Aorta (tissue), 5 donors: ENCODE measurements at regions not wholly inside any gene's neighbourhood (a gene's known extent, or its start where the extent isn't known, plus 50 kb on each side); places are given as distances from the start of the nearest gene placed in this dataset.

Source experiments
- ATAC-seq: fragments of 200-7000 bp; cut with Tn5 transposase; one replicate; pipeline ENCODE4 v1.9.1; 2022; ENCODE audit warnings: moderate library complexity; ENCODE audit not compliant: low FRiP score
- DNase-seq, 2 donors: peaks; one replicate each; pipeline ENCODE4 v3.0.0-alpha.2; 2020
- H3K27ac ChIP-seq, 2 donors: one replicate each; pipeline ENCODE4 v1.5.1; 2013; ENCODE audit warnings: low read length in 2 of 2, mild to moderate bottlenecking in 2 of 2, moderate library complexity in 2 of 2, control low read depth in 1 of 2, inconsistent platforms in 1 of 2, low read depth in 1 of 2
- H3K27me3 ChIP-seq, 2 donors: one replicate each; pipeline ENCODE4 v1.6.1; 2013; ENCODE audit warnings: control low read depth in 1 of 2, low read length in 1 of 2, mild to moderate bottlenecking in 1 of 2, moderate library complexity in 1 of 2; ENCODE audit not compliant: insufficient read depth in 2 of 2, control insufficient read depth in 1 of 2
- H3K36me3 ChIP-seq, 2 donors: one replicate each; pipeline ENCODE4 v1.6.1; 2013; ENCODE audit warnings: control low read depth in 1 of 2, low read length in 1 of 2, mild to moderate bottlenecking in 1 of 2; ENCODE audit not compliant: insufficient read depth in 2 of 2, control insufficient read depth in 1 of 2
- H3K4me1 ChIP-seq, 2 donors: one replicate each; pipeline ENCODE4 v1.6.1; 2013; ENCODE audit warnings: low read length in 2 of 2, control low read depth in 1 of 2, mild to moderate bottlenecking in 1 of 2, moderate library complexity in 1 of 2; ENCODE audit not compliant: insufficient read depth in 2 of 2, control insufficient read depth in 1 of 2
- H3K4me3 ChIP-seq, 2 donors: one replicate each; pipeline ENCODE4 v1.5.1; 2013; ENCODE audit warnings: low read length in 2 of 2, control low read depth in 1 of 2, mild to moderate bottlenecking in 1 of 2
- H3K9me3 ChIP-seq: one replicate; pipeline ENCODE4 v1.6.1; 2013; ENCODE audit warnings: mild to moderate bottlenecking, low read length; ENCODE audit not compliant: control insufficient read depth
- WGBS, 2 donors: extraction: QIAGEN DNeasy Blood & Tissue Kit; methylation state at CpG; one replicate each; pipeline ENCODE4 v1.1.7; 2013; 5-methylcytosine and 5-hydroxymethylcytosine counted together
- intact Hi-C, 2 donors: fragments of 100-400 bp; cut with DNase I; formaldehyde crosslinking; loops; one replicate each; pipeline versions ENCODE4 v1.14.2 to v1.15.0; 2022
- donor health status: healthy with polysubstance abuse.
- donor health status: Bipolar disorder and iron deficiency.
- donor health status: DM: no; HTN: no; CAD: no.
- donor health status: DM: no; HTN: no; CAD: no.
- donor health status: DM: yes; HTN: yes; CAD: no.

DNA sequence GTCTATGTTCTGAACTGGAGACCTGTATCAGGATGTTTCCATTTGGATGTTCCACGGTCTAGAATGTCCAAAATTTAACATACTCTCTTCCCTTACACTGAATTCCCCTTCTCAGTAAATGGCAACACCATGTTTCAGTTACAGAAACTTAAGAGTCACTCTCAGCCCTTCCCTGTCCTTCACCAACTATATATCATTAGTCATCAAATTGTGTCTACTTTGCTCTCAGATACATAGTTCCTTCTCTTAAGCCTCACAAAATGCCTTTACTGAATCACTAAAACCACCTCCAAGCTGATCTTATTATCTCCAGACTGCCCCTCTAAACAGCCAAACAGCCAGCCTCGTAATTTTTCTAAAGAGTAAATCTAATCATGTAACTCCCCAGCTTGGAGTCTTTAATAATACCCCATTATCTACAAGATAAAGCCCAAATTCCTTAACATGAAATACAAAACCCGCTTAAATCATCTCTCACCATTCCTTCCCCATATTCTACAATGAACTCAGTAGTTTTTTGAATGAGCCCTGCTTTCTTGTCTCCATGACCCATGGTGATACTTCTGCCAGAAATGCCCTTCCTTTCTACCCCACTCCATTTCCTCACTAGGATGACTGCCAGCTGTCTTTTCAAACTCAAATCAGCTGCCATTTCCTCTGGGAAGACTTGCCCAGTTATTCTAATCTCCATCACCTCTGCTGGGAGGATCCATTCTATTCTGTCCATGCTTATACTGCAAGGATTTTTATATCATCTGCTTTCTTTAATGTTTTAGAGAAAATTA, 102.7 kb upstream of the ARHGAP42 start:
- Histone ChIP-seq H3K27ac (no peak overlapping the region), H3K4me1 (no peaks in the 10 kb centered on the region), H3K36me3 (no peaks in the 10 kb centered on the region), H3K4me3 (no peak overlapping the region), H3K9me3 (no peaks in the 10 kb centered on the region), H3K27me3 (peaks cover 0 to 3% of the 10 kb centered on the region in 2 donors)
- 85 to 88% methylated on average over 3 of the region's 3 CpGs for WGBS, 2 donors
- intact Hi-C loops = loop anchor here in 1 of 2 donors (10.0 kb wide), 1 partner anchor 90 kb away; no protein-coding TSS in a partner anchor
- DNase-seq = no peak
- no peak for ATAC-seq

DNA sequence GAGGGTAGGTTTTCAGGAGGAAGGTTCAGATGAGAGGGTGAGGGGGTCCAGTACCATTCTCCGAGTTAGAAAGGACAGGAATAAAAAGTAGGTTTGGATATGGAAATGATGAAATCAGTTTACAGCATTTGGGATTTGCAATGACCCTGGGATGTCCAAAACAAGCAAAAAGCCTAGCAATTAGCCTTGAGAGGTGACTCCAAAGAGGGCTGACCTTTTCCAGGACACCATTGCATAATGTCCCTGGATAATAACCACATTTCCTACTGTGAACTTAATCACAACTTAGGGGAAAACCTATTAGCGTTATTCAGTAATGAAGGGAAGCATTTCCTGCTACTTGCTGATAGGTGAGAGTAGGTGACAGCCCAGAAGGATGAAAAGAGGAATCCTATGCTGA, 101.4 kb upstream of the ARHGAP42 start:
- H3K36me3 ChIP-seq = no peaks in the 10 kb centered on the region
- H3K27ac ChIP-seq = no peak overlapping the region
- H3K27me3 ChIP-seq = peaks cover 0 to 3% of the 10 kb centered on the region in 2 donors
- intact Hi-C loops = loop anchor here in 1 of 2 donors (10.0 kb wide), 1 partner anchor 89 kb away; no protein-coding TSS in a partner anchor
- DNase-seq = no peak
- H3K4me3 ChIP-seq = no peak overlapping the region
- no peaks in the 10 kb centered on the region for H3K9me3 ChIP-seq
- peak; percentile 74 for ATAC-seq
- WGBS, 2 donors = 62 to 78% methylated on average over 2 of the region's 2 CpGs
- H3K4me1 ChIP-seq = no peaks in the 10 kb centered on the region

DNA sequence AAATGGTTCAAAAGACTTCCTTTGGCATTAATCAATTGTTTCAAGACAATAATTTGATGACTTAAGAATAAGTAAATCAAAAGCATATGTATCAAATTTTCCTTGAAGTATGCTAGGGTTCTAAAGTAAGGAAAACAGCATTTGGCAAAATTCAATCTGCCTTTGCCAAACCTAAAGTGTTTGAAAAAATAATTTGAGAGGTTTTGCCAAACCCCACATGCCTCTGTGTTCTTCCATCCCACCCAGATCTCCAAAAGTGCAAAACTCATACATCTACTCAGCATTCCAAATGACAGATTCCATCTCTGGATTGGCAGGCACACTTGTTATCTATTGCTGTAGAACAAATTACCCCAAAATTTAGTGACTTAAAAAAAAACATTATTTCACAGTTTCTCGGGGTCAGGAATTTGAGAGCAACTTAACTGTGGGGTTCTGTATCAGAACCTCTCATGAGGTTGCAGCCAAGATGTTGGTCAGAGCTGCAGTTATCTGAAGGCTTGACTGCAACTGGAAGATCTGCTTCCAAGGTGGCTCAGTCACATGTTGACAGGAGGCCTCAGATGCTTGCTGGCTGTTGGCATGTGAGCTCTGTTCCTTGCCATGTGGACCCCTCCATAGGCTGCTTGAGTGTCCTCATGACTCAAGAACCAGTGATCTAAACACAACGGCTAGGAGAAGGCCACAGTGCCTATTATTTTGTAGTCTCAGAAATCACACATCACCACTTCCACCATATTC, 100.6 kb upstream of the ARHGAP42 start:
- H3K9me3 ChIP-seq = no peaks in the 10 kb centered on the region

DNA sequence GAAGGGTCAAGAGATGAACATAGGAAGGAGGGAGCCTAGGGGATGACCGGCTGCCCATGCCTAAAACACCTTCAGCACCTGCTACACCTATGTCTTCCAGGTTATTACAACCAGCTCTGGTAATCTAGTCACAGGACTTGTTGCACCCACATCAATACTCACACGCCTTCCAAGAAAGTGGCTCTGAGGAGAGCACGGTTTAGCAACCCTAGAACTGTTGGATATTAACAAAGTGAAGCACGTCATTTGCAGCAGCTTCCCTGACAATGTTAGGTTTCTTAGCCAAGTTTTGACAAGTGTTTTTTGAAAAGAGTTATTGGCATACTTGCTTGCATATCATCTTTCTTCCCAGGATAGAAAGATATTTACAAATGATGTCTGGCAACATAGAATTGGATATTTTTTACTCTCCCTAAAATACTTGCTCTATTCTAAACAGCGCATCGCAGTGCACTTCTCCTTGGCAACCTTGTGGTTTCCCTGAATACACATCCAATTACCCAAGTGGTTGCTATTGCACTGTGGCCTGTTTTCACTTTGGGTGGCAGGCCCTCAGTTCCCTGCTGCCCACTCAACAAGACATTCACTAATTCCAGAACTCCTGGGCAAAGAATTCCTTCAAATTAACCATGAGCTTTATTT, 94.3 kb upstream of the ARHGAP42 start:
- WGBS, 2 donors = 80 to 82% methylated on average over 6 of the region's 6 CpGs
- H3K9me3 ChIP-seq = no peaks in the 10 kb centered on the region
- intact Hi-C loops = no loop called here
- H3K27me3 ChIP-seq = no peaks in the 10 kb centered on the region
- no peaks in the 10 kb centered on the region for H3K4me1 ChIP-seq
- no peaks in the 10 kb centered on the region for H3K36me3 ChIP-seq
- ATAC-seq = no peak
- no peak for DNase-seq
- no peak overlapping the region for H3K27ac ChIP-seq
- no peak overlapping the region for H3K4me3 ChIP-seq

More for the DNA sequence above, 100.6 kb upstream of the ARHGAP42 start:
- intact Hi-C loops = loop anchor here in 1 of 2 donors (10.0 kb wide), 1 partner anchor 88 kb away; no protein-coding TSS in a partner anchor
- peak; percentile 49 for ATAC-seq
- H3K4me1 ChIP-seq = no peaks in the 10 kb centered on the region
- no peak overlapping the region for H3K4me3 ChIP-seq
- no peaks in the 10 kb centered on the region for H3K36me3 ChIP-seq
- no peak for DNase-seq
- WGBS, 2 donors = 53 to 57% methylated on average over 2 of the region's 2 CpGs
- no peak overlapping the region for H3K27ac ChIP-seq
- H3K27me3 ChIP-seq = peaks cover 0 to 3% of the 10 kb centered on the region in 2 donors

DNA sequence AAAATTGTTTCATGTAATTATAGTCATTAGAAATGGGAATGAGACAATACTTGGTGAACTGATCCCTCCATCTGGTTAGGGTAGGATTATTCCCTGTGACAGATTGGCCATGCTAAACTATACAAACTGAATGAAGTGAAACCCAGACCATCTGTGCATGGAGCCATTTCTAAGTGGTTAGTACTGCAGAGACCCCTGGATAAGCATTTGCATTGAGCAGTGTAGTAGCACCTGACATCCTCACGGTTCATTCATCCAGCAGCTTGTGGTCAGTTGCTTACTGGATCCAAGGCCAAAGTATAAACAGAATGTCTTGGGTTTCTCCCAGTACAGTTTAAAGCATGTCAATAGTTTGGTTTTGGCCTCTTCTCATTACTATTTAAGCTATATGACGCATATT, 93.8 kb upstream of the ARHGAP42 start:
- Histone ChIP-seq H3K9me3 (no peaks in the 10 kb centered on the region), H3K27me3 (no peaks in the 10 kb centered on the region), H3K36me3 (no peaks in the 10 kb centered on the region), H3K27ac (no peak overlapping the region), H3K4me3 (no peak overlapping the region), H3K4me1 (no peaks in the 10 kb centered on the region)
- no peak for ATAC-seq
- intact Hi-C loops = no loop called here
- WGBS, 2 donors = 94 to 96% methylated on average over 2 of the region's 2 CpGs
- DNase-seq = no peak

DNA sequence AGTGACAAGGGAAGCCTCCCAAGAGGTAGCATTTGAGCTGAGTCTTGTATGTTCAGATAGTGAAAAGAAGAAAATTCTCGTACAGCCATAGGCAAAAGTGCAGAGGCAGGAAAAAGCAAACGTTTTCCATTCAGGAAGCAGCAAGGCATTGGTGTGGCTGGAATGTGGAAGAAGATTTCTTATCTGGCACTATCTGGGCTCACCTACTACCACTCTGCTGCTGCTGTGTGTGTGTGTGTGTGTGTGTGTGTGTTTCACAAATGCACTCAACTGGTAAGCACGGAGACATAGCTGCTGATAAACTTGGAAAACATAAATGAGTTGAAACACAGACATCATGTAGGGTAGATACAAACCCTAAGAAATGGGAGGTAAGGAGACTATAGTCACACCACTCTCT, 92.8 kb upstream of the ARHGAP42 start:
- intact Hi-C loops = no loop called here
- H3K27ac ChIP-seq = no peak overlapping the region
- H3K27me3 ChIP-seq = no peaks in the 10 kb centered on the region
- ATAC-seq = no peak
- H3K36me3 ChIP-seq = no peaks in the 10 kb centered on the region
- no peak for DNase-seq
- H3K9me3 ChIP-seq = no peaks in the 10 kb centered on the region
- H3K4me3 ChIP-seq = no peak overlapping the region
- no peaks in the 10 kb centered on the region for H3K4me1 ChIP-seq
- 62 to 69% methylated on average over 3 of the region's 3 CpGs for WGBS, 2 donors

DNA sequence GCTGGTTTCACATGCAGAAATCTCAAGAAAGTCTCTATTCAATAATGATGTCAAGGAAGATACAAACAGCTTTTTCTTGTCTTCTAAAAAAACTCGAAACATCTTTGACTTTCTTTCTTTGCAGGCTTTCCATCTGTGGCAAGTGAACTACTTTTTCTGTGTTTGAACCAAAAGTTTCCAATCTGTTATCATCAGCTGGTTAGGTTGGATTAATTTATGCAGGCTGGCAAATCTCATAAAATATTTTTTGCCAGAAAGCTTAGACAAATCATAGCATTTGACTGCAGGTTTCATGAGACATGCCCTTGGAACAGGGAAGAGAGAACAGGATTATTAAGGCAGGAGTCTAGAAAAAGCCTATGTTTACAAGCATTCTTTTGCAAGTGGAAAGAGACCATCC, 86.1 kb upstream of the ARHGAP42 start:
- H3K4me1 ChIP-seq = no peaks in the 10 kb centered on the region
- H3K4me3 ChIP-seq = no peak overlapping the region
- no peak for ATAC-seq
- DNase-seq = no peak
- H3K27ac ChIP-seq = no peak overlapping the region
- intact Hi-C loops = no loop called here
- H3K27me3 ChIP-seq = no peaks in the 10 kb centered on the region
- no peaks in the 10 kb centered on the region for H3K36me3 ChIP-seq
- WGBS, 2 donors = 23 to 34% methylated on average over 1 of the region's 1 CpG
- H3K9me3 ChIP-seq = no peaks in the 10 kb centered on the region

DNA sequence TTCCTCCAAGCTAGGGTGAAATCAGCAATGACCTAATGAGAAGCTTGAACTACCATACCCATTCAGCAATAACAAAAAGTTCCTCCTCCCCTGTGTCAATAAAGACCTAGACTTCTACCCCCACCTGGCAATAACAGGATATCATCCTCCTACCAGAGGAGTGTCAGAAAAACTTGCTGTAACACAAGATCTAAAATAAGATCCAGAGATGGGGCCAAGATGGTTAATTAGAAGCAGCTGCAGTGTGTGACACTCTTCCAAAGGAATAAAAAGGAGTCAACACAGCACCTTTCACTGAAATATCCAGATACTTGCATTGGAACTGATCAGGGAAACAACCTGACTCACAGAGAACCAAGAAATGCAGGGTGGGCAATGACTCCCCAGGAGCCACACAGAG, 84.4 kb upstream of the ARHGAP42 start:
- intact Hi-C loops = no loop called here
- no peak overlapping the region for H3K27ac ChIP-seq
- DNase-seq = no peak
- H3K36me3 ChIP-seq = no peaks in the 10 kb centered on the region
- no peaks in the 10 kb centered on the region for H3K9me3 ChIP-seq
- no peaks in the 10 kb centered on the region for H3K27me3 ChIP-seq
- H3K4me3 ChIP-seq = no peak overlapping the region
- no peaks in the 10 kb centered on the region for H3K4me1 ChIP-seq
- peak; percentile 50 for ATAC-seq
